ENCODE measurements at regions not wholly inside any gene's neighbourhood (a gene's known extent, or its start where the extent isn't known, plus 50 kb on each side); places are given as distances from the start of the nearest gene placed in this dataset.

DNA sequence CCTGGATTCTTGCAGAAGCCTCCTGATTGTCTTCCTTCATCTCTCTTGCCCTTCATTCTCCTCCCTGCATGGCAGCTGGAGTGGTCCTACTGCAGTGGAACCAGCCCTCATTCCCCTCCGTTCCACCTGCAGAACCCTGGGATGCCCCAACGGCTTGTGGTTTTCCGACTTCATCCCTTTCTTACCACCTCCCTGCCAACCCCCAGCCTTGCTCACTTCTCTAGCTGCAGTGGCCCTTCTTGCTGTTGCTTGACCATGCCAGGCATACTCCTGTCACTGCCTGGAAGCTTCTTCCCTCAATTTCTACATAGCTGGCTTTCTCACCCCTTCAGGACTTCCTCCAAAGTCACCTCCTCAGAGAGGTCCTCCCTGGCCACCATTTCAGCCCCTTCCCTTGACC, 123.3 kb downstream of the BEGAIN start:
- no peak overlapping the region for H2BK15ac ChIP-seq (ENCODE audit: low read length)
- WGBS, 2 experiments (ENCODE audit: extremely low coverage in 1 of 2, insufficient coverage in 1 of 2, insufficient read length in 1 of 2, insufficient replicate concordance in 2 of 2, low coverage in 1 of 2, low lambda C conversion rate in 2 of 2, missing lambda C conversion rate in 1 of 2) = 78% methylated on average over 3 of the region's 3 CpGs; no CpG with 5 or more reads in 1 of the 2 experiments

More for the DNA sequence above, 123.3 kb downstream of the BEGAIN start:
- Histone ChIP-seq H3K9me3 (ENCODE audit: insufficient read depth in 2 of 2, low read depth in 1 of 2, low read length in 1 of 2) (no peaks in the 10 kb centered on the region), H3K36me3 (ENCODE audit: control insufficient read depth in 2 of 4, insufficient read depth in 4 of 4, low read length in 3 of 4) (no peaks in the 10 kb centered on the region), H3K23ac (ENCODE audit: insufficient read length) (no peak overlapping the region), H3K79me1 (ENCODE audit: low read depth, low read length) (no peaks in the 10 kb centered on the region), H2BK12ac (ENCODE audit: low read depth, low read length) (no peak overlapping the region), H3K56ac (replicated peaks; ENCODE audit: insufficient read length, low read depth, low read length) (no peak overlapping the region), H3K14ac (ENCODE audit: insufficient read length) (no peak overlapping the region), H3K79me2 (ENCODE audit: control insufficient read depth in 1 of 2, insufficient read depth in 2 of 2, low read length in 2 of 2) (no peaks in the 10 kb centered on the region), H3K18ac (ENCODE audit: extremely low read depth, low read length) (no peak overlapping the region), H3K4ac (replicated peaks; ENCODE audit: insufficient read length, low read depth, low read length) (no peak overlapping the region), H4K5ac (ENCODE audit: insufficient read length, low read depth, low read length) (no peak overlapping the region), H3K23me2 (ENCODE audit: low read depth, low read length) (peaks cover 3% of the 10 kb centered on the region; the same call in 1 of the 2 replicates), H2BK120ac (replicated peaks; ENCODE audit: low read depth, low read length) (no peak overlapping the region), H3K27me3 (replicated peaks in 1 of 4; ENCODE audit: control insufficient read depth in 3 of 4, extremely low read depth in 1 of 4, insufficient read depth in 3 of 4, low read length in 3 of 4) (no peaks in the 10 kb centered on the region), H3K4me1 (replicated peaks in 1 of 4; ENCODE audit: control insufficient read depth in 3 of 4, insufficient read depth in 4 of 4, low read length in 3 of 4) (peaks cover 3 to 12% (median 6%) of the 10 kb centered on the region in 4 experiments), H4K8ac (ENCODE audit: extremely low read depth, insufficient read depth, low read length) (no peak overlapping the region), H3K9ac (replicated peaks in 1 of 4; ENCODE audit: extremely low read depth in 1 of 4, low read depth in 3 of 4, low read length in 3 of 4) (no peak overlapping the region), H2AFZ (ENCODE audit: low read length) (no peak overlapping the region), H2AK5ac (ENCODE audit: low read depth, low read length) (no peak overlapping the region), H4K20me1 (replicated peaks in 1 of 2; ENCODE audit: control insufficient read depth in 1 of 2, insufficient read depth in 2 of 2, low read length in 2 of 2) (peaks cover 0 to 2% of the 10 kb centered on the region in 2 experiments), H4K91ac (replicated peaks; ENCODE audit: insufficient read length, low read length) (no peak overlapping the region), H3K4me3 (ENCODE audit: extremely low read depth in 1 of 4, insufficient read depth in 2 of 4, low read depth in 3 of 4, low read length in 4 of 4) (no peak overlapping the region), H3K4me2 (ENCODE audit: insufficient read depth in 1 of 2, low read depth in 2 of 2, low read length in 2 of 2) (no peak overlapping the region), H2BK20ac (ENCODE audit: low read length) (0 out of 2 replicates have a peak overlapping the region, but pooled peaks have one; percentile 13), H2BK5ac (ENCODE audit: low read depth, low read length) (peak overlapping the region; percentile 45; the same call in 1 of the 2 replicates), H3K27ac (ENCODE audit: low read depth, low read length) (no peak overlapping the region)
- TF ChIP-seq EZH2 (IDR thresholded peaks at IDR 0.05; ENCODE audit: low read depth, low read length, severe bottlenecking) = no peak
- TF ChIP-seq RXRA (IDR thresholded peaks at IDR 0.05; ENCODE audit: insufficient read depth, low read depth, low read length) = no peak
- ChIA-PET CTCF (ENCODE audit: partially characterized antibody) (interaction anchor here (0.8 to 1.1 kb wide), 2 partner anchors 20 to 61 kb away, joined by 3 to 5 read pairs; no protein-coding TSS in a partner anchor), POLR2A (ENCODE audit: partially characterized antibody) (no interaction called here)
- no peak for DNase-seq (ENCODE audit: low read depth in 1 of 2, low spot score in 2 of 2)
- FAIRE-seq = no peak

Data from H1 (cell line).